ENCODE measurements at regions not wholly inside any gene's neighbourhood (a gene's known extent, or its start where the extent isn't known, plus 50 kb on each side); places are given as distances from the start of the nearest gene placed in this dataset.

GRCh38 chr2:125961739-125962138 is 694.2 kb upstream of the GYPC start (continued):
- TF ChIP-seq REST (IDR thresholded peaks at IDR 0.05) (no peak), GABPA (IDR thresholded peaks at IDR 0.05 in 1 of 2, conservative IDR thresholded peaks at IDR 0.05 in 1 of 2) (no peak), YY1 (IDR thresholded peaks at IDR 0.05) (no peak), RXRA (IDR thresholded peaks at IDR 0.05) (no peak), EGR1 (IDR thresholded peaks at IDR 0.05; ENCODE audit: low read depth in 2 of 2) (no peak), TAF1 (conservative IDR thresholded peaks at IDR 0.05) (no peak), HNF4A (conservative IDR thresholded peaks at IDR 0.05) (no peak)

GRCh38 chr2:125979886-125980285 is 676.1 kb upstream of the GYPC start:
- WGBS: 60% methylated on average over 2 of the region's 2 CpGs
- Histone ChIP-seq H3K4me1 (ENCODE audit: control insufficient read depth in 4 of 4, insufficient read depth in 4 of 4, low read length in 3 of 4) (no peaks in the 10 kb centered on the region), H3K9ac (ENCODE audit: low read depth in 1 of 2, low read length in 2 of 2) (no peak overlapping the region), H3K9me3 (ENCODE audit: control insufficient read depth in 4 of 4, low read length in 3 of 4) (peaks cover 0 to 1% (median 0%) of the 10 kb centered on the region in 4 donors), H3K4me3 (ENCODE audit: low read depth in 1 of 3, low read length in 3 of 3) (no peak overlapping the region), H3K27ac (ENCODE audit: low read depth in 1 of 2, low read length in 2 of 2) (no peak overlapping the region), H3K27me3 (ENCODE audit: control insufficient read depth in 4 of 4, insufficient read depth in 4 of 4, low read length in 3 of 4) (no peaks in the 10 kb centered on the region), H3K36me3 (ENCODE audit: control insufficient read depth in 4 of 4, insufficient read depth in 3 of 4, low read depth in 1 of 4, low read length in 3 of 4) (no peaks in the 10 kb centered on the region)
- DNase-seq (ENCODE audit: low spot score): no peak
- TF ChIP-seq HNF4G (IDR thresholded peaks at IDR 0.05) (no peak), ZBTB33 (IDR thresholded peaks at IDR 0.05) (no peak), TAF1 (conservative IDR thresholded peaks at IDR 0.05) (no peak), EGR1 (IDR thresholded peaks at IDR 0.05; ENCODE audit: low read depth in 2 of 2) (no peak), NR2F2 (IDR thresholded peaks at IDR 0.05) (no peak), MAX (IDR thresholded peaks at IDR 0.05) (no peak), HNF4A (conservative IDR thresholded peaks at IDR 0.05) (no peak), CTCF (IDR thresholded peaks at IDR 0.05; ENCODE audit: low read depth, low read length, missing input control) (no peak)

DNA sequence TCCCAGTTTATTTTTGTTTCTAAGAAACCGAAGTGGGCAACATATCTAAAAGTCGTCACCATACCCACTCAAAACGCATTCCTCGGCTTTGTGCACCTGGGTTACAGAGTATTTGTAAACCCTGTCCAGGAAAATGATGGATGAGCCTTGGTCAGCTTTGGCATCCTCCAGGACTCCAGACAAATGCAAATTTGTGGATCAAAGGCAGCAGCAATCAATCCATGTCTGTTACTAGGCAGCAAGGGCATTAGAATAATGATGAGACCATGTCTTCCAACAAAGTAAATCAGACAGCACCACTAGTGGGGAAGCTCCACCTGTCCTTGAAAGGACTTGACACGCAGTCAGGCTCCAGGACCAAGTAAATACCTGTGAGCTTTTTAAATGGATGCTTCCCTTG is 672.6 kb upstream of the GYPC start:
- Histone ChIP-seq H3K27me3 (ENCODE audit: control insufficient read depth in 4 of 4, insufficient read depth in 4 of 4, low read length in 3 of 4) (no peaks in the 10 kb centered on the region), H3K4me3 (ENCODE audit: low read depth in 1 of 3, low read length in 3 of 3) (no peak overlapping the region), H3K27ac (ENCODE audit: low read depth in 1 of 2, low read length in 2 of 2) (no peak overlapping the region), H3K4me1 (ENCODE audit: control insufficient read depth in 4 of 4, insufficient read depth in 4 of 4, low read length in 3 of 4) (no peaks in the 10 kb centered on the region), H3K36me3 (ENCODE audit: control insufficient read depth in 4 of 4, insufficient read depth in 3 of 4, low read depth in 1 of 4, low read length in 3 of 4) (no peaks in the 10 kb centered on the region), H3K9me3 (ENCODE audit: control insufficient read depth in 4 of 4, low read length in 3 of 4) (peaks cover 0 to 1% (median 0%) of the 10 kb centered on the region in 4 donors), H3K9ac (ENCODE audit: low read depth in 1 of 2, low read length in 2 of 2) (no peak overlapping the region)
- 74% methylated on average over 5 of the region's 5 CpGs for whole genome bisulfite sequencing
- DNase-seq (ENCODE audit: low spot score): no peak
- TF ChIP-seq YY1 (IDR thresholded peaks at IDR 0.05) (no peak), GABPA (IDR thresholded peaks at IDR 0.05 in 1 of 2, conservative IDR thresholded peaks at IDR 0.05 in 1 of 2) (no peak), HNF4A (conservative IDR thresholded peaks at IDR 0.05) (no peak), CTCF (IDR thresholded peaks at IDR 0.05; ENCODE audit: low read depth, low read length, missing input control) (no peak), JUND (IDR thresholded peaks at IDR 0.05) (no peak), HNF4G (IDR thresholded peaks at IDR 0.05) (no peak), FOXA2 (IDR thresholded peaks at IDR 0.05) (no peak), EGR1 (IDR thresholded peaks at IDR 0.05; ENCODE audit: low read depth in 2 of 2) (no peak), MAX (IDR thresholded peaks at IDR 0.05) (no peak), ZBTB33 (IDR thresholded peaks at IDR 0.05) (no peak), NR2F2 (IDR thresholded peaks at IDR 0.05) (no peak), ATF3 (IDR thresholded peaks at IDR 0.05) (no peak), RAD21 (IDR thresholded peaks at IDR 0.05) (no peak), FOXA1 (IDR thresholded peaks at IDR 0.05) (no peak)
